SK-N-SH (cell line): ENCODE measurements at regions not wholly inside any gene's neighbourhood (a gene's known extent, or its start where the extent isn't known, plus 50 kb on each side); places are given as distances from the start of the nearest gene placed in this dataset.

Experiments used
- CTCF ChIA-PET: fragments of 300-600, 350-600 bp; formaldehyde crosslinking; extraction: SDS; loops from one replicate; lab custom pipeline; 2021; lab: Yijun Ruan, JAX
- POLR2A ChIA-PET: fragments of 350-600 bp; sonication (Branson Sonifier 250); formaldehyde crosslinking; extraction: SDS; loops from one replicate; lab custom pipeline; 2020; ENCODE audit warnings: antibody characterized with exemption, inconsistent platforms; lab: Yijun Ruan, JAX
- DNase-seq: peaks from one replicate; pipeline ENCODE4 v3.0.0; 2012
- H2AFZ ChIP-seq: fragments of 200-600 bp; sonication (generic); 2 replicates; pipeline ENCODE4 v1.8.1; 2016; ENCODE audit warnings: antibody characterized with exemption, mild to moderate bottlenecking, low read depth
- H3F3A ChIP-seq: fragments of 200-600 bp; sonication (generic); replicated peaks from 2 replicates; pipeline ENCODE3; 2016; ENCODE audit warnings: antibody characterized with exemption, mild to moderate bottlenecking; ENCODE audit not compliant: insufficient read depth
- H3K27ac ChIP-seq, 2 experiments: fragments of 200-500 bp in 1 of 2; fragments of 200-600 bp in 1 of 2; sonication (Bioruptor generic) in 1 of 2; sonication (generic), shearing (Covaris generic) in 1 of 2; 2 replicates each; pipeline versions ENCODE4 v1.5.1 to v1.6.1; 2014 to 2016; ENCODE audit warnings: low read depth in 2 of 2, inconsistent platforms in 1 of 2, low read length in 1 of 2, mild to moderate bottlenecking in 1 of 2, mixed read lengths in 1 of 2
- H3K27me3 ChIP-seq: fragments of 200-600 bp; sonication (generic), shearing (Covaris generic); 2 replicates; pipeline ENCODE4 v1.6.1; 2016; ENCODE audit warnings: mixed run types; ENCODE audit not compliant: insufficient read depth
- H3K36me3 ChIP-seq, 2 experiments: fragments of 200-500 bp in 1 of 2; fragments of 200-600 bp in 1 of 2; sonication (Bioruptor generic) in 1 of 2; sonication (generic) in 1 of 2; replicated peaks in 1 of 2; 2 replicates each; pipeline versions ENCODE3 to v1.5.1; 2014 to 2016; ENCODE audit warnings: low read length in 1 of 2, mild to moderate bottlenecking in 1 of 2; ENCODE audit not compliant: insufficient read depth in 2 of 2, control insufficient read depth in 1 of 2
- H3K4me1 ChIP-seq, 2 experiments: fragments of 200-500 bp in 1 of 2; fragments of 200-600 bp in 1 of 2; sonication (Bioruptor generic) in 1 of 2; sonication (generic), shearing (Covaris generic) in 1 of 2; 2 replicates each; pipeline versions ENCODE4 v1.5.1 to v1.6.1; 2014 to 2016; ENCODE audit warnings: low read depth in 1 of 2, low read length in 1 of 2, mixed run types in 1 of 2; ENCODE audit not compliant: insufficient read depth in 2 of 2, control insufficient read depth in 1 of 2
- H3K4me2 ChIP-seq: fragments of 200-600 bp; sonication (generic), shearing (Covaris generic); 2 replicates; pipeline ENCODE4 v1.6.1; 2017; ENCODE audit warnings: mixed run types
- H3K4me3 ChIP-seq, 2 experiments: fragments of 200-500 bp in 1 of 2; fragments of 200-600 bp in 1 of 2; sonication (Bioruptor generic) in 1 of 2; sonication (generic), shearing (Covaris generic) in 1 of 2; 2 replicates each; pipeline versions ENCODE4 v1.5.1 to v1.8.1; 2014 to 2016; ENCODE audit warnings: low read depth in 2 of 2, inconsistent platforms in 1 of 2, low read length in 1 of 2, mild to moderate bottlenecking in 1 of 2, mixed read lengths in 1 of 2, moderate library complexity in 1 of 2
- H3K79me2 ChIP-seq: fragments of 200-600 bp; sonication (generic); 2 replicates; pipeline ENCODE4 v1.8.1; 2017; ENCODE audit warnings: mild to moderate bottlenecking; ENCODE audit not compliant: insufficient read depth
- H3K9ac ChIP-seq: fragments of 200-600 bp; sonication (generic); 2 replicates; pipeline ENCODE4 v1.6.1; 2017; ENCODE audit warnings: mixed run types
- H3K9me2 ChIP-seq: fragments of 200-600 bp; sonication (generic); 2 replicates; pipeline ENCODE4 v1.6.1; 2017; ENCODE audit warnings: mixed run types
- H3K9me3 ChIP-seq: fragments of 200-600 bp; sonication (generic); 2 replicates; pipeline ENCODE4 v1.6.1; 2017; ENCODE audit warnings: mixed run types, mild to moderate bottlenecking, moderate library complexity
- H4K20me1 ChIP-seq: fragments of 200-600 bp; sonication (generic); 2 replicates; pipeline ENCODE4 v1.6.1; 2017; ENCODE audit warnings: mild to moderate bottlenecking, mixed run types; ENCODE audit not compliant: insufficient read depth
- CTCF ChIP-seq: fragments of 200-600 bp; sonication (generic); IDR thresholded peaks from 2 replicates; pipeline ENCODE4 v1.6.1; 2017; ENCODE audit warnings: antibody characterized with exemption, mild to moderate bottlenecking, moderate library complexity
- GATA2 ChIP-seq: sonication (generic); formaldehyde crosslinking; IDR thresholded peaks from 2 replicates; pipeline ENCODE4 v1.5.0; 2020; ENCODE audit warnings: mild to moderate bottlenecking, missing genetic modification reagents
- IRF3 ChIP-seq: fragments of 150-350 bp; IDR thresholded peaks from 2 replicates; pipeline ENCODE4 v1.6.1; 2016; ENCODE audit warnings: mild to moderate bottlenecking, low read depth, low read length
- JUND ChIP-seq: IDR thresholded peaks from 2 replicates; pipeline ENCODE4 v1.4.0; 2012
- MEF2A ChIP-seq: IDR thresholded peaks from 2 replicates; pipeline ENCODE4 v1.4.0; 2012; ENCODE audit warnings: low read depth, borderline replicate concordance
- MXI1 ChIP-seq: IDR thresholded peaks from 2 replicates; pipeline ENCODE4 v1.6.1; 2012; ENCODE audit warnings: mild to moderate bottlenecking, low read depth, low read length, improper control_type of control experiment
- NFIC ChIP-seq: IDR thresholded peaks from 2 replicates; pipeline ENCODE4 v1.4.0; 2012; ENCODE audit warnings: borderline replicate concordance
- POLR2AphosphoS5 ChIP-seq: IDR thresholded peaks from 2 replicates; pipeline ENCODE4 v1.6.1; 2012; ENCODE audit warnings: low read depth, low read length
- RAD21 ChIP-seq: IDR thresholded peaks from 2 replicates; pipeline ENCODE4 v1.6.1; 2012; ENCODE audit warnings: mild to moderate bottlenecking, low read length
- RFX5 ChIP-seq: IDR thresholded peaks from 2 replicates; pipeline ENCODE4 v1.6.1; 2012; ENCODE audit warnings: mild to moderate bottlenecking, improper control_type of control experiment, low read length
- TEAD4 ChIP-seq: IDR thresholded peaks from 2 replicates; pipeline ENCODE4 v1.4.0; 2012; ENCODE audit warnings: mild to moderate bottlenecking, borderline replicate concordance; ENCODE audit not compliant: insufficient read depth
- YY1 ChIP-seq: IDR thresholded peaks from 2 replicates; pipeline ENCODE4 v1.4.0; 2012; ENCODE audit warnings: low read depth, mild to moderate bottlenecking
- ZBTB33 ChIP-seq: IDR thresholded peaks from 2 replicates; pipeline ENCODE4 v1.4.0; 2012; ENCODE audit warnings: low read depth, borderline replicate concordance
- WGBS: methylation state at CpG from one replicate; pipeline ENCODE4 v1.1.6; 2017; ENCODE audit warnings: low lambda C conversion rate; 5-methylcytosine and 5-hydroxymethylcytosine counted together
- TF ChIP-seq, protein P1 (sequence below): IDR thresholded peaks from 2 replicates; pipeline ENCODE4 v1.4.0; 2012; ENCODE audit warnings: low read depth, borderline replicate concordance

DNA sequence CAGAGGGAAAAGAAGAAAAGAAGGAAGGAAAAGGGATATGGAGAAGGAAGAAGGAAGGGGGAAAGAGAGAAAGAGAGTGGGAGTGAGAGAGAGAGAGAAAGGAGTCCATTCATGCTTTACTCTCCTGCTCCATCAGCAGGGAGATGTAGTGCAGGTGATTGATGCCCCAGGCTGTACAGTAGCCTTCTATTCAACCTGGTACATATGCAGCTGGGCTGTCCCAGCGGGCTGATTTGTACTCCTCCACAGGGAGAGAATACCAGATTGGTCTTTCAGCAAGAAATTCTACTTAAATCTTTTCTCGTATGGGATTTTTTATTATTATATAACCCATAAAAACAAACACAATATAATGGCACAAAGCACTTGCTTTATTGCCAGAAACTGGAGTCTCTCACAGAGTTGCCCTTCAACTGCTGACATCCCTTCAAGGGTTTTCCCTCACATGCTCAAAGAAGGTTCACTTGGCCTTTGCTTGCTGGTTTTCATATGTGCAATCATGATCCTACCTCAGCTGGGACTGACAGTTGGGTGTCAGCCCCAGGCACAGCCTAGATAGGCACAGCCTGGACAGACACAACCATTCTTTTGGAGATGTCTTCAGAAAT lies 380.1 kb upstream of the RIOK2 start:
- Histone ChIP-seq H2AFZ (no peak overlapping the region), H3K27ac (no peak overlapping the region), H3K9me3 (peaks cover 5% of the 10 kb centered on the region; the same call in 1 of the 2 replicates), H3F3A (no peaks in the 10 kb centered on the region), H3K79me2 (no peaks in the 10 kb centered on the region), H3K9ac (no peak overlapping the region), H3K4me3 (no peak overlapping the region), H3K9me2 (no peaks in the 10 kb centered on the region), H3K4me1 (no peaks in the 10 kb centered on the region), H4K20me1 (no peaks in the 10 kb centered on the region), H3K4me2 (no peak overlapping the region), H3K36me3 (no peaks in the 10 kb centered on the region), H3K27me3 (no peaks in the 10 kb centered on the region)
- no peak for TF ChIP-seq YY1
- no peak for TF ChIP-seq GATA2
- TF ChIP-seq MEF2A = no peak
- no peak for TF ChIP-seq IRF3
- TF ChIP-seq NFIC = no peak
- no peak for TF ChIP-seq MXI1
- no peak for TF ChIP-seq RAD21
- no peak for TF ChIP-seq POLR2AphosphoS5
- no peak for TF ChIP-seq ZBTB33
- TF ChIP-seq, protein P1, sequence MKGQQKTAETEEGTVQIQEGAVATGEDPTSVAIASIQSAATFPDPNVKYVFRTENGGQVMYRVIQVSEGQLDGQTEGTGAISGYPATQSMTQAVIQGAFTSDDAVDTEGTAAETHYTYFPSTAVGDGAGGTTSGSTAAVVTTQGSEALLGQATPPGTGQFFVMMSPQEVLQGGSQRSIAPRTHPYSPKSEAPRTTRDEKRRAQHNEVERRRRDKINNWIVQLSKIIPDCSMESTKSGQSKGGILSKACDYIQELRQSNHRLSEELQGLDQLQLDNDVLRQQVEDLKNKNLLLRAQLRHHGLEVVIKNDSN = no peak
- no peak for TF ChIP-seq JUND
- TF ChIP-seq RFX5 = no peak
- no peak for TF ChIP-seq TEAD4
- ChIA-PET POLR2A (no interaction called here), CTCF (interaction anchor here (1.0 to 2.6 kb wide), 2 partner anchors 29 kb away, joined by 3 to 10 read pairs; no protein-coding TSS in a partner anchor)
- 62% methylated on average over 2 of the region's 2 CpGs for WGBS
- no peak for DNase-seq

GRCh38 chr5:97568382-97568781 lies 385.3 kb upstream of the RIOK2 start:
- Histone ChIP-seq H3K27me3 (no peaks in the 10 kb centered on the region), H3F3A (no peaks in the 10 kb centered on the region), H2AFZ (no peak overlapping the region), H3K4me2 (no peak overlapping the region), H3K4me3 (no peak overlapping the region), H3K27ac (no peak overlapping the region), H3K9ac (no peak overlapping the region), H3K9me2 (no peaks in the 10 kb centered on the region), H3K79me2 (no peaks in the 10 kb centered on the region), H3K4me1 (no peaks in the 10 kb centered on the region), H4K20me1 (no peaks in the 10 kb centered on the region), H3K9me3 (peaks cover 5% of the 10 kb centered on the region; the same call in 1 of the 2 replicates), H3K36me3 (no peaks in the 10 kb centered on the region)
- no peak for DNase-seq
- ChIA-PET POLR2A (no interaction called here), CTCF (no interaction called here)
- TF ChIP-seq, protein P1 = no peak
- TF ChIP-seq CTCF (no peak), POLR2AphosphoS5 (no peak)
